Embryonic facial prominence (tissue), 1 donor: ENCODE measurements at regions not wholly inside any gene's neighbourhood (a gene's known extent, or its start where the extent isn't known, plus 50 kb on each side); places are given as distances from the start of the nearest gene placed in this dataset.
"Not testable (repeated sequence)": the region's sequence is repeated elsewhere in the genome, so short reads cannot be mapped to it uniquely, and the experiment has no call there.

Experiments
- DNase-seq: peaks from one replicate; pipeline ENCODE4 v3.0.0-alpha.2; 2016; ENCODE audit errors: extremely low spot score

- no peak for DNase-seq
Observed at GRCh38 chr3:177893331-177893730, 642.9 kb upstream of the KCNMB2 start.

DNA sequence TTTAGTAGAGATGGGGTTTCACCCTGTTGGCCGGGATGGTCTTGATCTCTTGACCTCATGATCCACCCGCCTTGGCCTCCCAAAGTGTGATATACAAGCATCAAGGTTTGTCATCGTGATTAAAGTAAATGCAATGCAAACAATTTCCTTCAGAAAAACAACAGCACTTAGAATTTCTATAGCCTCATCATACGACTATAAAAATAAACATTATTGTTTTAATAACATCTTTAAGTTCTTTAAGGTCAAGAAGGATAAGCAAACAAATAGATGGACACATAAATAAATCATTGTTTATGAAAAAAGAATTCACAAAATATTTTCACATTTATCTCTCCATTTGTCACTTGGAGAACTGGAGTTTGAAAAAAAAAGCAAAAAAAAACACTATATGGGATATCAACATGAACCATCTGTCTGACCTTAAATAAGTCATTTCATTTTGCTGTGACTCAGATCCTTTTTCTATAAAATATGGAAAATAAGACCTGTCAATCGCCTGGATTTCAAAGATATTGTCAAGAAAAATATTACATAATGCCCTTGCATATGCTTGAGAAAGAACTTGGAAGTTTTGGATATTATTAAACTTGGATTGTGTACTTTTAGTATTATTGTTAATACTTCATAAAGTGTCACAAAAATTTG, 642.0 kb upstream of the KCNMB2 start:
- no peak for DNase-seq

DNA sequence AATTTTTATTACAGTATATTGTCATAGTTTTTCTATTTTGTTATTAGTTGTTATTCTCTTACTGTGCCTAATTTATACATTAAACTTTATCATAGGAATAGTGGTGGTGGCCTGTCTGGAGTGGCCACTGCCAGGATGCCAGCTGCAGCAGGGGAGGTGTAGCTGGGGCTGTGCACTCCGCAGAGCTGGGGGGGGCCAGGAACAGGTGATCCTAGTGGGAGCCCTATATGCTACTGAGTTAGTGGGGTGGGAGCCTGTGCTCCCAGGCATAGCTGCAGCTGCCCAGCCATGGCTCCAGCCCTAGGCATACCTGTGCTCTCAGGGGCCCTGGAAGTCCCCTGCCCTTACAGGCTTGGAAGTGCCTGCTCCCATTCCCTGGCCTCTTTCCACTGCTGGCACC, 638.1 kb upstream of the KCNMB2 start:
- no peak for DNase-seq

GRCh38 chr3:177899275-177900067, 636.8 kb upstream of the KCNMB2 start:
- no peak for DNase-seq

GRCh38 chr3:177902876-177903275, 633.4 kb upstream of the KCNMB2 start:
- DNase-seq: no peak

- DNase-seq: no peak
Observed at GRCh38 chr3:177904621-177905020, 631.6 kb upstream of the KCNMB2 start.

GRCh38 chr3:177905173-177906125, 630.8 kb upstream of the KCNMB2 start:
- peak; percentile 63 for DNase-seq

DNA sequence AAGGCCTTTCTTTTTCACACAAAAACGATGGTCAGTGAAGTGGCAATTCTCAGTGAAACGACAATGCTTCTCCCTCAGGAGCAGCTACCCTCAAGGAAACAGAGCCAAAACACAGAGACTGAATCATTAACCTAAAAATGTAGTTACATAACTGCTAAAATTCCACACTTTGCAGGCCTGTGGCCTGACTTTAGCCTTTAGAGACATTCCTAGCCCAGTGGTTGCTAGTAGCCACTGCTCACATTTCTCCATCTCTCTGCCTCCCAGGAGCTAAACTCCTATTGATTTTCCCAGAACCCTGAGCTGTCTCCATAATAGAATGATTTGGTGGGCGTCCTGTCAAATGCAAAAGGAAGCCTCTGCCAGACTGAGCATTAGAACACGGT, 630.1 kb upstream of the KCNMB2 start:
- DNase-seq: no peak

GRCh38 chr3:177906578-177907229, 629.5 kb upstream of the KCNMB2 start:
- no peak for DNase-seq

DNA sequence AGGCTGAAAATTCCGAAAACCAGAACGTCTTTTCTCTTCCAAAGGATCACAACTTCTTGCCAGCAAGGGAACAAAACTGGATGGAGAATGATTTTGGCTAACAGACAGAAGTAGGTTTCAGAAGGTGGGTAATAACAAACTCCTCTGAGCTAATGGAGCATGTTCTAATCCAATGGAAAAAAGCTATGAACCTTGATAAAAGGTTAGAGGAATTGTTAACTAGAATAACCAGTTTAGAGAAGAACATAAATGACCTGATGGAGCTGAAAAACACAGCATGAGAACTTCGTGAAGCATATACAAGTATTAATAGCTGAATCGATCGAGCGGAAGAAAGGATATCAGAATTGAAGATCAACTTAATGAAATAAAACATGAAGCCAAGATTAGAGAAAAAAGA, 626.7 kb upstream of the KCNMB2 start:
- not testable (repeated sequence) for DNase-seq

- DNase-seq: no peak
Observed at GRCh38 chr3:177914224-177914623, 622.0 kb upstream of the KCNMB2 start.

DNA sequence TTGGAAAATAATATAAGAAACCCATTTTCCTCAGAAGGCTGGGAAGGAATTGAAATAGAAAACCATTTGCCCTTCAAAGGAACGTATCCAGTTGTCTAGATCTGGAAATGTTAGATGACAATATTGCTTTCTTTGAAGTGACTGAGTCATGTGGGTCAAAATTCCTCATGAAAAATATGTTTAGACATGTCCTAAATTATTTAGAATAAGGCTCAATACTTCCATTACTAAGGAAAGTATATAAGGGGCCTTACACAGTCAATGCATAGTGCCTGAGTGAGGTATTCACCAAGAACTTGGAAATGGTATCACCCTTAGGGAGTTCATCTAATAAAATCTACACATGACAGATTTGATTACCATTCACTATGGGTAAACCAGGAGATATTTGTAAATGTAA, 619.8 kb upstream of the KCNMB2 start:
- DNase-seq: no peak

DNA sequence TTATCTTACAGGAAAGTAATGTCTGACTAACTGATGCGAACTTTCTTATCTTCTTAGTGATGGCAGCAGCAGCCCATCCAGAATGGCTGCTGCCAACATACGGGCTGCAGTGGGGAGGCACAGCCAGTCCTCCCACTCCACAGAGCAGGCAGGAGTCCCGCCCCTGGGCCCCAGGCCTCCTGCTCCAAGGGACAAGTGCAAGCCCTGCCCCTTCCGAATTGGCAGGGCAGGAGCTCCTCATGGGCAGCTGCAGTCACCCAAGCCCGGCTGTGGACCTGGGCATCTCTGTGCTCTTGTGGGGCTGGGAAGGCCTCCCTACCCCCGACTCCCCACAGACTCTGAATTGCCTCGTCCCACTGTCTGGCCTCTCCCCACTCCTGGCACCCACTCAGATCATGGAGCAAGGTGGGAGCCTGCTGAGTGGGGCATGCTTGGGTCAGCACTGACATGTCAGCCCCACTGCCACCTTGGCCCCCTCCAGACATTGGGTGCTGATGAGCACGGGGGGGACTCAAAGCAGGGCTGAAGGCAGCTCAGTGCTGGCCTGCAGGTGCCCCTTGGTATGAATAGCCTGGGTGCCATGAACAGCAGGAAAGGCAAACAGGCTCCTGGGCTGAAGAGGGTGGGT, 618.9 kb upstream of the KCNMB2 start:
- DNase-seq: no peak

DNA sequence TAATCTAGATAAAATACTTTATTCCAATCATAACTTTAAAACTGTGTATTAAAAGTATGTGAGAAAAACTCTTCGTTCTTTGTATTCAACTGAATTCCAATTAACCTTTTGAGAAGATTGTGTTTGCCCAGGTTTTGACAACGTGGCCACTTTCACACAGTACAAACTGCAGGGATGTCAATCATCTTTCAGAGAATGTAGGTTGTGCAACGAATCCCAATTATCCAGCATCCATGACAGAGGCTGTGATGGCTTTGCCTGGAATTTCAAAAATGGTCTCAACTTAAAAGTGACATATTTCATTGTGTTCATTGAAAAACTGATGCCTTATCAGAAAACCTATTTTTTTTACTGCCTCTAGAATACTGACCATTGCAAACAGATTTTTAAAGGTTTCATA, 615.1 kb upstream of the KCNMB2 start:
- DNase-seq: no peak

- no peak for DNase-seq
Observed at GRCh38 chr3:177924261-177924660, 612.0 kb upstream of the KCNMB2 start.

- DNase-seq: no peak
Observed at GRCh38 chr3:177928172-177928873, 607.9 kb upstream of the KCNMB2 start.

DNA sequence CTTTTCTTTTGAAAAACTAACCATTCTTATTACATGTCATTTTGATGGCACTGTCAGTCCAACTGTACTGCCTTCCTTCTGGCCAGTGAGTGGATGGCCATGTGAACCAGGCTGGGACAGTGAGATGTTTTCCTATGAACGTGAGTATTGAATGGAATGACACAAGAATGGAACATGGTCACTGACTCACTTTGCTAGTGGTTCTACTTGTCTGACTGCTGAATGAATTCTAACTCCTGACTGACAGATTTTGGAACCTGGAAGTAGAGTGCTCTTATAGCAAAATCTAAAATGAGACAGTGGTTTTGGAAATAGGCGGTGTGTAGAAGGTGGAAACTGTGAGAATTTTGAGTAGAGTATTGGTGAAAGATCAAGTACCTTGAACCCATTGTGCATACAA, 606.9 kb upstream of the KCNMB2 start:
- no peak for DNase-seq

DNA sequence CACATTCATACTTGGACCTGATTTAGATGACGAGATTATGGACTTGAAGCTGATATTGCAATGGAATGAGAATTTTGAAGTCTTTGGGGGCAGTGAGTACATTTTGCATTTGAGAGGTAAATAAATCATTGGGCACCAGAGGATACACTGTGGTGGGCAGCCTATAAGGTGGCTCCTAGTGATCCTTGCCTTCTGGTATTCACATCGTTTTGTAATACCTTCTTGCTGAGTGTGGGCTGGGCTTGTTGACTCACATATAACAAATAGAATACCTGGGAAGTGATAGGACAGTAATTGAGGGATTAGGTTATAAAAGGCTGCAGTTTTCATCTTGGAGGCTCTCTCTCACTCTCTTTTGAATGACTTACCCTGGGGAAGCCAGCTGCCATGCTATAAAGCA, 605.5 kb upstream of the KCNMB2 start:
- DNase-seq: no peak

GRCh38 chr3:177931346-177931745, 604.9 kb upstream of the KCNMB2 start:
- no peak for DNase-seq

DNA sequence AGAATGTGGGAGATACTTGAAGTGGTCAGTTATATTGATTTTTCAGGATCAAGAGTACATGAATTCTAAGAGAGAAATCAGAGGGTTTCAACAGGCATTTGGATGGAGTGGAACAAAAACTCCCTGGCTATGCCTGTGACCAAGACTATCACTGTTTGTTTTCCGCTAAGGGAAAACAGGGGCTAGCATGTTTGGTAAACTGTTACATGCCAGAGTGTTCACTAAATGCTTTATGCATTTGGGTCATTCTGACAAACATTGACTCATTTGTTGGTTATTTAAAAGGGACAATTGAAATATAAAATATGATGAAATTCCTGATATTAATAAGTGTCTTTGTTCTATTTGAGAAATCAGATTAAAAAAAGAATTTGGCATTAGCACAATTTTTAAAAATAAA, 603.9 kb upstream of the KCNMB2 start:
- DNase-seq: no peak
